GM19035 (cell line): ENCODE measurements at regions not wholly inside any gene's neighbourhood (a gene's known extent, or its start where the extent isn't known, plus 50 kb on each side); places are given as distances from the start of the nearest gene placed in this dataset.

ENCODE experiments used
- ATAC-seq: cut with Tn5 transposase; IDR thresholded peaks from one replicate; pipeline ENCODE4 v1.9.1; 2021; ENCODE audit not compliant: unreplicated experiment

DNA sequence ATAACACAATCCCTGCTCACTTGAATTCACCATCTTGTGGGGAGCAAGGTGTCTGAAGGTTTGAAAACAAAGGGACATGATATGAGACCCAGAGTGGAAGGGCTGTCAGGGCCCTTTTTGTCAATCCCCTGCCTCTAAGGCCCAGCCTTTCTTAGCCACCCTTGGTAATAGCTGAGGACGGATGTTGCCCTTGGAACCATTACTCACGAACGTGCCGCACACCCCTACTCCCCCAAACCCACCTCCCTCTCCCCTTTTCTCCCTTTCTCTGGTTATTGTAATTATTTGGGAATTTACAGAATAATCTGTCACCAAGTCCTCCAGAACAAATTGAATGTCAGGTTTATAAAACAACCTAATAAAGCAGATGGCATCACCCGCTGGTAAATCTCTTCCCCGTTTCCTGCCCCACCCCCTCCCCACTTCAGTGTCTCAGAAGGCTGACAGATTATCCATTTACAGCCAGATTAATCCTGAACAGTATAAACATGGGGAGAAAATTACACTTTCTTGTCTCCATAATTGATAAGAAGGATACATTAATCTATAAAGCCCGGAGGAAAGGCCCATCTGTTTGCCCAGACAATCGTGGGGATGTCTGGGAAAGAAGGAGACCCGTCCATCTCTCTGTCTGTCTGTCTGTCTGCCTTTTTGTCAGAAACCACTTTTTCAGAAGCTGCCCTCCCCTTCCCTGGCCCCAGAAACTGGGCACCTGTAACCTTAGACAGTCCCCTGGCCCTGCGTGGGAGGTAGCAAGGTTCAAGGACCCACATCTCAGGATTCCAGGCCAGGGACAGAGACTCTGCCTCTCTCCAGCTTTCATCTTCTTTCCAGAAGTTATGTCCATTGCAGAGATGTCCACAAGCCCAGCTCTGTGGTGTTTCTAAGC lies 60.6 kb upstream of the CD34 start:
- ATAC-seq, result no peak

- ATAC-seq, result no peak
Measured at GRCh38 chr1:207970329-207971233, 59.7 kb upstream of the CD34 start.

DNA sequence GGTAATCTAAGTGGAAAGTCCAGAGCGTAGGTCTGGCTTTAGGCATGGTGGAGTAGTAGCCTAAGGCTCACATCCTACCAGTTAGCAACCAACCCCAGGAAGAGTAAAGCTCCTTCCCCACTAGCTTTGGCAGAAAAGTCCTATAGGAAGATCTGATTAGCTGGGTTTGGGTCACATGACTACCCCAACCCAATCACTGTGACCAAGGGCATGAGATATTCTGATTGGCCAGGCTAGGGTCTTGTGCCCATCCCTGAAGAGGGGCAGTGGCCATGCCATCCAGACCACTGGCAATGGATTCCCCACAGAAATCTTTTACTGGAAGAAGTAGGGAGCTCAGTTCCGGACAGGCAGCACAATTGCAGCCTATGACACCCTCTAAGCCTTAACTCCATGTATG lies 58.6 kb upstream of the CD34 start:
- ATAC-seq, result no peak

DNA sequence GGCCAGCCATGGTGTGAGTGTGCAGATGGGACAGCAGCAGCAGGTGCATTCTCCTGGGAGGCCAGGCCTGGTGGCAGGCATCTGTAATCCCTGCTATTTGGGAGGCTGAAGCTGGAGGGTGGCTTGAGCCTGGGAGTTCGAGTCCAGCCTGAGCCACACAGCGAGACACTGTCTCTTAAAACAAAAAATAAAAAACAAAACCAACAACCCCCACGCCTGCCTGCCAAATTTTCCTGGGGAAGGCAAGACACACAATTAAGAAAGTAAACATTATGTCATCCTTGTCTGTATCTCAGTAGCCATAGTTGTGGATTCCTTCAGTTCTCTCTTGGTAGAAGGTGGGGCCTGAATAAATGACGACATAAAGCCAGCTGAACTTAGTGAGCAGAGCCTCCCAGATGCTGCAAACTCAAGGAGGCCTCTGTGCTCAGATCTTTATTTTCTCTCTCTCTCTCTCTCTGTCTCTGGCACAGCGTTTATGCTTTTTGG lies 57.6 kb upstream of the CD34 start:
- no peak for ATAC-seq

GRCh38 chr1:207967703-207968102 lies 56.8 kb upstream of the CD34 start:
- no peak for ATAC-seq

DNA sequence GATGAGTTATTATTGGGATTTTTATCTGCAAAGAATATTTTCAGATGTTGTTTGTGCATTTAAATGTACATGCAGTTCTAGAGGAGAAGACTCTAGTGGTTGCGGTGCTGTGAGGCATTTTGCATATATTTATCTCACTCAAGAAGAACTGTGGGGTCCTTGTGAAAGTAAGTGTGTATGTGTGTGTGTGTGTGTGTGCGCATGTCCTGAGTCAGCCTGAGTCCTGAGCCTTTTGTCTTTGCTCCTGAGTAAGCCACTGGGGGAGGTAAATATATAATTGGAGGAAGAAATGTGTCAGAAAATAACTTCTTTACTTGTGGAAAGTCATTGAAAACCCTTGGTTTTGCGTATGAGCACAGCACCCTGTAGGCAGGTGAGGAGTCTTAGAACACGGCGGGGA lies 55.6 kb upstream of the CD34 start:
- ATAC-seq, result no peak

GRCh38 chr1:207965392-207966387 lies 54.8 kb upstream of the CD34 start:
- no peak for ATAC-seq

DNA sequence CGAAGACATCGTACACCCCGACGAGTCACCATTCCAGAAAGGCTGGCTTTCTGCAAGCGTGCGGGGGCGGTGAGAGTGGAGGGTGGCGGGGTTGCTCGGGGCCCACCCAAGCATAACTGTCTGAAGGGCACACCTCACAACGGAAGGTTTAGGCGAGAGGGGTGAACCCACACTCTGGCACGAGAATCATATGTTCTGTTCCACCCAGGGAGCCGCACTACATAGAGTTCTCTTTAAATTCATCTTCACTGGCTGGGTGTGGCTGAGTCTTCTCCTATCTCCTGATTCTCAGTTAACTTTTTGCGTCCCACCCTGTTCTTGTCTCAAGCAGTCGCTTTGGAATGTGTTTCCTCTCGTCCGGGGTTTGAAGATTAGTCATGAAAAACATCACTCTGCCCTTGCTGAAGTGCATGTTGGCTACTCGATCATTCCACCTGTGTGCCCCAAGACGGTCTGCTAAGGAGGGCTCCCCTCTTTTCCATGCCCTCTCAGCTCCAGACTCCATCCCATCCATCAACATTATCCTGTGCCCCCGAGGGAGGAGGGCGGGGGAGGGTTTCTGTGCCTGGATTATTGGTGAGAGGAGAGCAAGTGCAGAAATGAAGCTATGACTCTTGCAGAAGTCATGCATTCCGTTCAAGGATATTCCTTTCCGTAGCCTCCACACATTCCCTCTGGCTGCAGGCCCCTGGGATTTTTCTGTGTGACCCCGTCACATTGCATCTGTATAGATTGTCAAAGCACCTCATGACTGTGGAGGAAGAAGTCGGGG lies 53.5 kb upstream of the CD34 start:
- ATAC-seq, result no peak

- ATAC-seq, result peak; percentile 80
Measured at GRCh38 chr1:207963427-207964194, 52.7 kb upstream of the CD34 start.

DNA sequence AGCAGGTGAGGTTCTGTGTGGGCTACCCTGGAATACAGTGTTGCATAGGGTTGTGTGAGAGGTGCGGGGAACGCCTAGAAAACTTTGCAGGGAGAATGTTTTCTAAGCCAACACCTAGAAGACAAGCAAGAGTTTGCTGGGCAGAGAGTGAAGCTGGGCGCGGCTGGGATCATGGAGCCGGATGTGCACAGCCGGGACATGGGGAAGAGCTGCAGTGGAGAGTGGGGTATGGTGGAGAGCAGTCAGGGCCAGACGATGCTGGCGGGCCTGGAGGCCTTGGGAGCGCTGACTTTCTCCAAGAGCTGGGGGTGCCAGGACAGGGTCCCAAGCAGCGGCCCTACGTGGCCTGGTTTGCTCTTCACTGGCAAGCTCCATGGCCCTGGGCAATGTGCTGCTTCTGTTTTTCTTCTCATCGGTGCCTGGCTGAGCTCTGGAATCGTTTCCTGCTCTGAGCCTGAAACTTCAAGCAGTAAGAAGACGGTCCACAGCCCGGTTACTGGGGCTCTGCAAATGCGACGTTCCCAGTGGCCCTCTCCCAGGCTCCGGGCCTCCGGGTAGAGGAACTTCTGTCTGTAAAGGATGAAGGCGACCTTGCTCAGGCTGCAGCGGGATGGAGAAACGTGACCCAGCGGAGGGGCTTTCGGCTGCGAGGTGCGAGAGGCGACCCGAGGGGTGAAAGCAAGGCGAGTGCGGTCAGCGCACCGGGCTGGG lies 51.9 kb upstream of the CD34 start:
- ATAC-seq, result peak; percentile 35
